LoVo (cell line): ENCODE measurements at regions not wholly inside any gene's neighbourhood (a gene's known extent, or its start where the extent isn't known, plus 50 kb on each side); places are given as distances from the start of the nearest gene placed in this dataset.
A peak's percentile ranks its signal among the peaks of the same experiment; 100 is the strongest.

Source experiments
- DNase-seq: peaks from one replicate; pipeline ENCODE4 v3.0.0-alpha.2; 2016; ENCODE audit warnings: low spot score

DNA sequence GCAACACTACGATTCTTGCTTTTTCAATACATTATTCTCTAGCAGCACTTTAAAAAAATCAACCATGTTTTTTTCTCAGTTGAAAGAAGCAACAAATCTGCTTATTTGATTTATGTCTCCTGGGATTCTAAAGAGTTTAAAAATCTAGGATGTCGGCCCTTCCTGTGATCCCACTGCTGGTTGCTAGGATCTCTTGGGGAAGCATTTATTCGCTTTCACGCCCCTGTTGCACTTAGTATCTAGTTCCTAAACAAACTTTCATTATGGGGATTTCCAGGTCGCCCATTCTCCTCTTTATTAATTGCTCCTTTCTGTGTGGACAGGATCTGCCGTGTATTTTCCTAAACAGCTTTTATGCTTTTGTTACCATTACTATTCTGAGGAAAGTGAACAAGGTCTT is 313.5 kb downstream of the AGTPBP1 start:
- DNase-seq: no peak

DNA sequence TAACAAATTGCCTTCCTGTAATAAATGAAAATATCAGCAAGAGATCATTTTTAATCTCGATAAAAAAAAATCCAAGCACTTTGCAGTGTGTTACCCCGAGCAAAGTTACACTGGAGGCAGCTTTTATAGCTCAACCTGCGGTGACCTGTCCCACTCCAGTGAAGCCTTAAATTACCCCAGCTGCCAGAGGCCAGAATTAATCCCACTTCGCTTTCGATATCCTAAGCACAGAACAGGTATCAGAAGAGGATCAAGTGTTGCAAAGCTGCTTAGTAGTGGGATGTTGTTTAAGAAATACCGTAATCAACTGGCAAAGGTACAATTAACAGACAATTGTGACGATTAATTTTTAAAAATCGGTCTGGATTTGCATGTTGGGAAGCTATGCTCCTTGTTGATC is 314.0 kb downstream of the AGTPBP1 start:
- no peak for DNase-seq

DNA sequence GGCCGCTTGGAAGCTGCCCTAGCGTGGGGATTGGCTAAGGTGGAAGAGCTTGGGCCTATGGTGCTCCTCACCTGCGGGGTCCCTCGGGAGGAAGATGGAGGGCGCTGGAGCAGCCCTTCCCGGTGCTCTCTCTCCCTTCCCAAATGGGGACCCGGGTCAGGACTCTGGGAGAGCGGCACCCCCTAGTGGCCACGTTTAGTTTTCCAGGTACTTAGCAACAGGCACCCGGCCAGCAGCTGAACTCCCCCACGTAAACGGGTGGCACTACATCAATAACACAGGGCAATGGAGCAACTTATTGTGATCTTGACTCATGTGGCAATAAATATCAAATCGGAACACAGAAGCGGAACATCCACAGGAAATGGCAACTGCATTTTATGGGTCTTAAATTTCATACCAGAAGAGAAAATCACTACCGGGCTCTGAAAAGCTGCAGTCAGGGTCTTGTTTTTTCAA is 316.6 kb downstream of the AGTPBP1 start:
- DNase-seq: peak; percentile 45

DNA sequence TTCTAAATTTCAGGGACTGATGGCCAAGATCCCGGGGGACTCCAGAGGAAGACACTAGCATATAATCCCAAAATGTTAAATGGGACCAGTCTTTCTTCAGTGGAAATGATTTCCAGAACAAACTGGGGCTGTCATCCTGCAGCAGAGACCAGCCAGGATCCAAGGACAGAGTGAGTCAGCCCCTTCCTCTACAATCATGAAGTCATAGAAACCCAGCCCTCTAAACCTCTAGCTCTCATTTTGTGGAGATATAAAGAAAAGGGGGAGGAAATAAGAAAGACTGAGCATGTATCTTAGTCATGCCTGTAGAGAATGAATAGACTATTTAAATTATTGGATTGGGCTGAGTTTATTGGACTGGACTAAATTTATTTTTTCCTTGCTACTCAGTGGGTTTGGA is 318.3 kb downstream of the AGTPBP1 start:
- no peak for DNase-seq

DNA sequence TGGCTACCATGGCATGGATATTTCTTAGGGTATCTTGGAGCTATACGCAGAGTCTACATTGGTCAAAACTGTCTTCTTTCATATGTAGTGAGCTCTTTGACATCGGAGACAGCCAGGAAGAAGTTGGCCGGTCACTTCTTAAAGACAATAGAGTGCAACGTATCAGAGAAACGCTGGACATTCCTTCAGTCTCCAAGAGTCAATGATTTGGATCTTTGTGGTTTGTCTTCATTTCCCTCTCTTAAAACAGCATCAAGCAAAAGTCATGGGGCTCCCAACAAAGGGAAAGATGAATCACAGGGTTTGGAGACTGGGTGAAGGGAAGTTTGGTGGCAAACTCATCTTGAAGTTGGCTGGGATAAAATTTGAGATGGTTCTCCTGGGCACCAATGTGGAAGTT is 320.1 kb downstream of the AGTPBP1 start:
- DNase-seq: no peak

DNA sequence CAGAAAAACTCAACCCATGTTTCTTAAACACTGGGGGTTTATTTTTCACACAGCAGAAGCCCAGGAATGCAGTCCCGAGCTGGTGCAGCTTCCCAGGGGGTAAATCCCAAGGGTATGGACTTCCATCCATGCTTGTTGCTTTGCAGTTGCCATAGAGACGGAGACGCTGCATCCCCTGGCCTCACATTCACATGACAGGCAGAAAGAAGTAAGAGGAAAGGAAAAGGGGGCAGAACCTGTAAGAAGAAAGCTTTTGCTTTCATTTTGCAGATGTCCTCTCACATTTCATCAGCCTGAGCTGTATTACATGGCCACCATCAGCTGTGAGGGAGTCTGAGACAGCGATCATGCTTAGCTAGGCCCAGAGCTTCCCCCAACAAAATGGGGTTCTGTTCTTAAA is 321.0 kb downstream of the AGTPBP1 start:
- DNase-seq: no peak

DNA sequence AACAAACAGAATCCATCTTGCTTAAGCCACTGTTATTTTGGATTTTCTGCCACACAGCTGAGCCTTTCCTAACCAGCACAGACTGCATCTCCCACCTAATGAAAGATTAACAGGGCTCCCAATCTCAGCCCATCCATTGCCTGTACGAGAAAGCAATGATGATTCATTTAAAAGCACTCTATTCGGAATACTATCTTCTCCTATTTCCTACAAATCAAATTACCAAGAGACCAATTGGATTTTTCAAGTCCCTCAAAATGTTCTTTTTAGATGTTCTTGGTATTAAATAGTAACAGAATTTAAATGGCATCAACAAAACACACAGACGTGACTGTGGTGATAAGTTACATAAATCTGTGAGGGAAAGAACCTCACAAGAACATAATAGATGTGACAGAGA is 324.1 kb downstream of the AGTPBP1 start:
- no peak for DNase-seq

DNA sequence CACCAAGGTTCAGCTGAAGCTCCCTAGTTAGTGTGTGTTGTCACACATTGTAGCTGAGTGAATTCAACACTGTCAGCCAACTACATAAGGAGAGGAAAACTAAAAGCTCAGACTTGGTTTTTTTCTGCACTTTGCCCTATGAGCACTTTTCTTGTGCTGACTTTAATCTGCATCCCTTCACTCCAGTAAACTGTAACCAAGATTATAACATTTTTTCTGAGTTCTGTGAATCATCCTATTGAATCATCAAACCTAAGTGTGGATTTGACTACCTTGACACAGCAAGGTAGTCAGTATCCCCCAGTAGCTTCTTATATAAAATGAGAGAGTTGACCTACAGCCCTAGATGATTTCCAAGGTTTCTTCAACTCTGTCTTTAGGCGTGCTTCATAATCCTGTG is 325.0 kb downstream of the AGTPBP1 start:
- no peak for DNase-seq

DNA sequence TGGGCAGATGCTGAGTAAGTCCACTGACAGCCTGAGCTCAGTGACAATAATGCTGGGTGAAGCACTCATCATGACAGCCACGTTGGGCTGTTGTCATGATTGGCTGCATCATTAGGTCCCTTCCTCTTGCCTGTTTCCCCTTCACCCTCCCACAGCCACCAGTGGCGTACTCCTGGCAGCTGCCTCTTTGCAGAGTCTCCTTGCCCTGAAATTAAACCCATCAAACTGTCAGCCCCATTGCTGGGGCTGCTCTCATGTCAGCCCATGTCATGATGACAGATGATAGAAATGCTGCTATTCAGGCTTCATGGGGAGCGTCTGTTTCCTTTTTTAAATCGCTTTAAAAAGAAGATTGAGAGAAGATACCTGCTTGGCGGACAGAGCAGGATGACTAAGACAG is 327.4 kb downstream of the AGTPBP1 start:
- DNase-seq: no peak

DNA sequence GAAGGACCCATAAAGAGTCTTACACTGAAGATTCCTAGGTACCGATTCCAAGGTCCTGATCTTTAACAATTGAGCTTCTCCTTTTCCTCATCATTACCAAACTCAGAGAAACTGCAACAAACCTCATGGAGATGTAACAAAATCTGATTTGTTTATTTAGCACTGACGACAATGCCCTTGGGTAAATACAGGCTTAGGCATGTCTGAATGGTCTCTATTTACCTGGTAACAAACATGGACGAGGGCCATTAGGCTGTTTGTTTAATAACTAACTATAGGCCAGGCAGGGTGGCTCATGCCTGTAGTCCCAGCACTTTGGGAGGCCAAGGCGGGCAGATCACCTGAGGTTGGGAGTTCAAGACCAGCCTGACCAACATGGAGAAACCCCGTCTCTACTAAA is 333.3 kb downstream of the AGTPBP1 start:
- DNase-seq: no peak

DNA sequence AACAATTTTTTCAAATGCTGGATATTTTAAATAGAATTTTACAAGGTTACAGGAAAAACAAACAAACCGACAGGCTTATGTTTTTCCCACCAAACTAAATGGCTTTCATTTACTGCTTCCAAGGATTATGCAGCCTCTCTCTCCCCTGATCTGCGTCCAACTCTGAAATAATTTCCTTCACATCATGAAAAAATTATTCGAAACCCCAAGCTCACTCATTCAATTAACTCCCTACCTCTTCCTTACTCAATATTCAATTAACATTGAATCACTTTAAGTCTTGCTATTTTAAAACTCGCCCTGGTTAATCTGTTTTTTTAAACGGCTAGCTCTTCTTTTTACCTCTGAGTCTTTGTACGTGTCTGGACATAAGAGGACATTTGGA is 336.2 kb downstream of the AGTPBP1 start:
- no peak for DNase-seq

DNA sequence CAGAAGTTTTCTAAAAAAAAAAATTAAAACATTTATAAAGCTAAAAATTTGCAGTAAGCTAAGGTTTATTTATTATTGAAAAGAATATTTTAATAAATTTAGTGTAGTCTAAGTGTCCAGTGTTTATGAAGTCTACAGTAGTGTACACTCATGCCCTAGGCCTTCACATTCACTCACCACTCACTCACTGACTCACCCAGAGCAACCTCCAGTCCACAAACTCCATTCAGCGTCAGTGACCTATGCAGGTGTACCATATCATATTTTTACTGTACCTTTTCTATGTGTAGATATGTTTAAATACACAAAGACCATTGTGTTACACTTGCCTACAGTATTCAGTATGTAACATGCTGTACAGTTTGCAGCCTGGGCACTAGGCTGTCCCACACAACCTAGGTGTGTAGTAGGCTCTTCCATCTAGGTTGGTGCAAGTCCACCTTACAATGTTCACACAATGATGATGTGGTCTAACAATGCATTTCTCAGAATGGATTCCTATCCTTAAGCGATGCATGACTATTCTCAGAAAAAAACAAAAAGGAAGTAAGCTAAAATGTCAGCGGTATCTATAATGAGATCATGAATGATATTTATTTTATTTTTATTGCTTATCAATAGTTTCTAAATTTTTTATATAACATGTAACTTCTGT is 336.7 kb downstream of the AGTPBP1 start:
- no peak for DNase-seq

DNA sequence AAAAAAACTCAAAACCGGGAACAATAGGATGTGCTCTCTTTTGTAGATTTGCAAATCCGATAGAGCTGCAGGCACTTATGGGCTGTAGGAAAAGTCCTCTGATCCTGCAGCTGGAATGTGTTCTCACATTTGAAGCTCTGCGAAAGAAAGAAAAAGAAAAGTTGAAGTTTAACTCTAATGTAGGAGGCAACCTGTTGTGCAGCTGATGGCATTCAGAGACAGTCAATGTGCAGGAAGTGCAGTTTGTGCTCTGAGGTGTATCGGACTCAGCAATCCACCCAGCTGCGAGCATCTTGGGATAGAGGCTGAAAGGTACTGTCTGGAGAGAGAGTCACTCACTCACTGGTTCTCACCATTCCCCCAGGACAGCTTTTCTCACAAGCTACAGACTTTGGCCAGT is 339.2 kb downstream of the AGTPBP1 start:
- DNase-seq: no peak

DNA sequence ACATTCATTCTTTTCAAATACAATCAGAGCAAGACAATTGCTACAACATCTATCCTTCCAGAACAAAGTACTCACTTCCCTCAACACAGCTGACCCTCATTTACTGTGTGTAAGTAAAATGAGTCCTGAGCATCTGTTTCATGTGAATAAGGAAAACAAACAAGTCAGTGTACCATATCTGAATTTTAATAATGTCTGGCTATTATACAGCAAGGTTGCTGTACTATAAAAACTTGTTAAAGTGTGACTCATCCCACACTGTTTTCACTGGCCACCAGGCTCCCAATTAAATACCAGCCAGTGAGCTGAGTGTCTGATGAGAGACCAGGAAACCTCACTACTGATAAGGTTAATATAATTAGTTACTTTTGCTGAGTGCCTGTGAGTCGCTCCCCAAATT is 339.8 kb downstream of the AGTPBP1 start:
- peak; percentile 75 for DNase-seq

DNA sequence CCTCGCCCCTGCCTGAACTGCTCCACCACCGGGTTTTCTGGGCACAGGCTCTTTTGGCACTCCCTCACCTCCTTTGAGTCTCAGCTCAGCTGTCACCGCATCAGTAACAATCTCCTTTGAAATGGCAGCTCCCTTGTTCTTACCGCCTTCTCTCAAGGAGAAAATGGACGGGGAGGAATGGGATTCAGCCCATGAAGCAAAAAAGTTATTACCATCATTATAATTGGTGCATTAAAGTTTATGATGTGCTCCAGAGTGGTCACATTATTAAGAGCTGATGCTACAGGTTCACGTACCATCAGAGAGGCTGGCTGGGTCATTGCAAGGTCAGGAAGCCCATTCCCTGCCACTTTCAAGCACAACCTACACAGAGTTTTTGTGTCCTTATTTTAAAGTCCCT is 344.7 kb downstream of the AGTPBP1 start:
- DNase-seq: no peak

DNA sequence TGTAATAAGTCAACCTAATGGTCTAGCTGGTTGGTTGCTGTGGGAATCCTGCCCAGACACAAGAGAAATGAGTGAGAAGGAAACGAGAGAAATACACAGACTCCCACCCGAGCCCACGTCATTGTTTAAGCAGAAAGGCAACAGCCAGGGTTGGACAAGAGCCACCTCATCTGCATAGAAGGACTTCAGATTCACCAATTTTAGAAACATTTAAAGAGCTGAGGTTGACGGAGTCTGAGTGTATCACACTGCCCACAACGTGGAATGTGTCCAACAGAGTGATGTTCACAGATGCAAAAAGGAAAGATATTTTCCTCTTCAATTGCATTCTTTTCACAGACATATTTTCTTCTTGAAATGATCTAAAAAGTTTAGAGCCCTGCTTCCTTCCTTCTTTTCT is 349.5 kb downstream of the AGTPBP1 start:
- no peak for DNase-seq

DNA sequence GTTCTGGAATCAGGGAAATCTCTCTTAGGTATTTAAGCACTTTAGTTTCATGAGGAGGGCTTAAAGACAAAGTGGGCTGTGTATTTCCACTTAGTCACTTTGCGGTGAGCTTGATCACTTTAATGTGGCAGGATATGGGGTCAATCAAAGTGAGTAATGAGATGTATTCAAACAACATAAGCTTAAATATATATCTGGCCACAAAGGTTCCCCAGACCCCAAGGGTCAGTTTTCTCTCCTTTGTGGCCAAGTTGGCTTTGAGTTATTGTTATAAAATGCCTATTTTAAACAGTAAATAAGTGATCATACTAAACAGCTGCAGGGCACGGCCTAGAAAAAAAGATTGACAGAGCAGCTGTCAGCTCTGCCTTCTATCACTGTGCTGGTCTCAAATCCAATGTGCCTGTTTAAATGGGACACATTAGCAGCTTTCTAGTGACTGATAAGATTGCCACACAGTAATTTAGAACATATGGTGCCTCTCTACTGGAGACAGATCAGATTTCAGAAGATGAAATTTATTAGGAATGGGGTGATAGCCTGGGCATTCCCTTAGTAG is 363.9 kb downstream of the AGTPBP1 start:
- peak; percentile 55 for DNase-seq

DNA sequence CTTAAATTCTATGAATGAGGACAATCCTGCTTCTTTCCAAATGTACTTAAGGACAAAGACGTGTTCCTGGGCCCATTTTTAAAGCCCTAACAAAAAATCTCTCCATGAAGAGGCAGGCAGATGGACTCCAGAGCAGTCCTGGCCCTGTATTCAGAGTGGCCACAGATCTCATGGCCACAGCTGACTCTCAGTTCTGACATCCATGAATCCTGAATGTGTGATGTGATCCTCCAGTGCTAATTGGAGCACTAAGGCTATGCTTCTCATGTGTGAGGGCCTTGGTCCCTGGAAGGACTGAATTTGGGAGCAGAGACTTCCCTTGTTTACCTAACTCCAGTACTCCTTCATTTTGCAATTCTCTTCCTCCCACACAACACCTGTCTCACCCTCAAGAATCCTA is 373.0 kb downstream of the AGTPBP1 start:
- no peak for DNase-seq

DNA sequence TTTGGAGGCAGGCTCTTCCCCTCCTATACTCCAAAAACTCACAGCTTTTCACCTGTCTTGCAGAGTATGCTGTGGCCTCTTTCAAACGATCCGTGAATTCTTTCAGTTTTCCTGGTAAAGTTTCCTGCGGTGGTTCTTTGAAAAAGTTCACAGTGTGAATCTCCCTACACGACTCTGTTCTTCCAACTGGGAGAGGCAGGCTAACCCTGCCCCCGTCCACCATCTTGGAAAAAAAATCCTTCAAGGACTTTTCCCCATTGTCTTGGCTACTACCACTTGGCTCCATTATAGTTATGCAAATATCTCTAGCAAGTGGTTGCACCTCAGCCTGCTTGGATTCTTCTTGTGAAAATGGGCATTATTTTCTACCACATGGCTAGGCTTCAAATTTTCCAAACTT is 382.6 kb downstream of the AGTPBP1 start:
- DNase-seq: no peak

DNA sequence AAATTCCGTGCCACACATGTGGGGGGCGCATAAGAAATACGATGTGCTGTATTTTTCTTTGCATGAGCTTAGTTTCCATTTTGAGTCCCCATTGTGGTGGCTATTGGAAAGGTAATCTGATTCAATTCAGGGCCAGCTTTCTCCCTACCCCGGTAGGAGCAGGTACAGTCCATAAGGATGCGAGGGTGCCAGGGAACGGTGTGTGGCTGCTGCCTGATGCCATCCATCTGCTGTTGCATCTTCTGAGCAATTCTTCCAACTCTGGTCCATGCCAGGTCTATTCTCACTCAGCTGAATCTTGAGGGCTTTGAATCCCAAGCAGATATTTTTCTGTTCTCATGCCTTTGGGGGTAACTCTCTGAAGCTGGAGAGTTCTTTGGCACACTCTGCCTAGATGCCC is 392.7 kb downstream of the AGTPBP1 start:
- DNase-seq: no peak

DNA sequence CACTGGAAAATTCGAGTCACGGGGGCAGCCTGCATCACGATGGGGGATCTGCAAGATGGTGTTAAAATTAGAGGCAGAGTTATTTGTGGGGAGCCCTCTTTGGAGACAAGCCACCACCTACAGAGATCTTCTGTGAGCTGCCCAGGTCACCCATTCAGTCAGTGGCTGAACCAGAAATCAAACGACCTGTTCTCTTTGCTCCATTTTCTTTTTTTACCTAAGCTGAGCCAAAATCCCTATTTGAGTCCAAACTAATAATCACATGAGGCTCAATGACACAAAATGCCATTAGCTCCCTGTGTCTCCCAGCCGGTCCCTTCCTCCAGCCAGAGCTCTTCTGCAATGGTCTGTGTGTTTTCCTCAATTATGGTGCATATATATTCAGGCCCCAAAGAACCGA is 394.2 kb downstream of the AGTPBP1 start:
- no peak for DNase-seq

DNA sequence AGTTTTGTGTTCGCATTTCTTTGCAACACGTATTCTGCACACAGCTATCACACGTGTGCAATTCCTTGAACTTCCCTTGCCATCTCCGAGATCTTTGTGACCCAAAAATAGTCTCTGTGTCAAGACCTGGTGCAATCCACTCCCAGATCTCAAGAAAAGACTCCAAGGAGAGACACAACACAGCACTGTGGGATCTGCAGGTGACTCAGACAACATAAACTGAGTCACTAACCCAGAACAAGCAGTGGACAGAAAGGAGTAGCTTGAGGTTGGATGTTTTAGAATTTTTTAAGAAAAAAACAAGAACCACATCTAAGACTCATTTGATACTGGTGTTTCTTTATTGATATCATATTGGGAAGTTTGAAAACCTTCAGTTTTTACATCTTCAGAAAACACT is 396.9 kb downstream of the AGTPBP1 start:
- no peak for DNase-seq

DNA sequence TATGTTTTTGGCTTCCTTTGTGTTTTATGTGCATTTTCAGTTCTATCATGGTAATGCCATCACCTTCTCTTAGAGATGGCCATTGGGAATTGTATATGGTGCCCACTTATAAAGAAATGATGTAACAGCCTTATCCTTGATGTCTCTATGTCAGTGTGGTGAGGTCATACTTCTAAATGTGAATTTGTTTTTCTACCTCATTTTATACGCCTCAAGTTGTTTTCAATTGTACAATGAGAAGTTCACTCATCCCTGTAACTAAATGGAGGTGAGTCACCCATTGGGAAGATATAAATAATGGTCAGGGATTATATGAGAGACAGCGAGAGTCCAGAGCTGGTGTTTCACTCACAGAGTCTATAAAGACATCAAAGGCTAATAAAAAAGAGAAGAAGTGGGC is 402.4 kb downstream of the AGTPBP1 start:
- peak; percentile 23 for DNase-seq

DNA sequence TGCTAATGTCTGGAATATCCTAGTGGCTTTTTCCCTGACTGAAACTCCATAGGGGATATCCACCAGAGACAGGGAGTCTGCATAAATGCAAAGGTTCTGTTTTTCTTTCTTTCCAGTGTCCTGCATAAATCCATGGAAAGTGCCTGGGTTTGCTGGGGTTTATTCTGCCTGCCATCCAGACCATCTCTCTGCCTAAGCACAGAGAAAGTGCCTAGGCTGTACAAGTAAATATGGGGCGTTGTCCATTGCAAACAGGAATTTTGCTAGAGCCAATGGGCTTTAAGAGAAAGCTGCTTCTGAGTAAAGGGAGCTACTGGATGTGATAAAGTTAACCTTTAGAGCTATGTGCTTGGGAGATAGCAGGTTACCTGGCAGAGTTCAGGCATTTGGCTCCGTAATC is 407.5 kb downstream of the AGTPBP1 start:
- DNase-seq: no peak
